HG03520 (cell line): ENCODE measurements at regions not wholly inside any gene's neighbourhood (a gene's known extent, or its start where the extent isn't known, plus 50 kb on each side); places are given as distances from the start of the nearest gene placed in this dataset.

Experiments
- ATAC-seq: cut with Tn5 transposase; IDR thresholded peaks from one replicate; pipeline ENCODE4 v1.9.1; 2021; ENCODE audit warnings: mild to moderate bottlenecking, moderate library complexity; ENCODE audit not compliant: unreplicated experiment

DNA sequence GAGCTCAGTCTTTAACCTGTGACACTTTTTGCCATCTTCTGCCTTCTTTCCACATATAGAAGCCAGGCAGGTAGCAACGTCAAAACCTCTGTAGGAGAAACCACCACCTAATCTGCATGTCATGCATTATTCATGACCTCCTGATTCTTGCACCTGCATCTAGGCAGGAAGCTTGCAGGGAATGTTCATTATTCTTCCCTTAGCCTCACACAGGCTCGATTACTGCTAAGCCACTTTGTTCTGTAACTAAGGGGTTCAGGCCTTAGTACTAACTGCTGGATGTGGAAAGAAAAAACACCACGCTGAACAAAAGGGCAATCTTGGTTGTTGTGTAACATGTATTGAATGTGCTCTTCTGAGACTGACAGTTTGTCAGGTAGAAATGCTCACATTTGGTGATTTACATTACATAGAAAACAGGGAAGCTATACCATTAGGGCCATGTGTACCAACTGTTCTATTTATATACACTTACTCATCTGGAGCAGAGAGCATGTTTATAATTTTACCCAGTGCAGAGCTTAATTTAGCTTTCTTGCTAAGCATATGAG is 366.9 kb downstream of the KLF12 start:
- no peak for ATAC-seq

GRCh38 chr13:73765651-73766384 is 368.4 kb downstream of the KLF12 start:
- ATAC-seq = peak; percentile 64

- ATAC-seq = no peak
Observed at GRCh38 chr13:73759434-73759833, 374.8 kb downstream of the KLF12 start.

DNA sequence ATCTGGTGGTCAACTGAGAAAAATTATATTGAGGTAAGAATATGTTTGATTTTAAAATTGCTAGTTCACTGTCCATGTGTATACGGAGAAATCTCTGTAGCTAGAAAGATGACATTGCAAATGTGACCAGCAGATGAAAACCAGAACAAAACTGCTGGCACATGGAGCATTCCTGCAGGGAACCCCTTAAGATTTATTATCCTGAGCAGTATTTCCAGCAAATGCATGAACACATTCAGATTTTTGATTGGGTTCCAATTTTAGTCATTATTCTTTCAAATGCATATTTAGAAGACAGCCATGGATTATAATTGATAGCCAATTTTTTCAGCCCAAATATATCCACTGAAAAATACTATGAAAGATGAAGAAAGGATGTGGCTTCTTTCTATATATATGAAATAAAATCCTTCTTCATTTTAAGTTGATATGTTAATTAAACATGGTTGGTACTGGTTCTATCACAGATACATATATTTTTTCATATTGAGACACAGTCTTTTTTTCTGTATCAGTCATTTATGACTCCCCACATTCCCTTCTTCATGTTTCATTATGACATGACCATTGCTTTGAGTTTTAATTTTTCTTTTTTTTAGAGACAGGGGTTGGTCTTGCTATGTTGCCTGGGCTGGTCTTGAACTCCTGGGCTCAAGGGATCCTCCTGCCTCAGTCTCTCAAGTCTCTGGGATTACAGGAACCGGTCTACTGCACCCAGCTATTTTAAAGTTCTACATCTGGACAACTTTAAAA is 376.5 kb downstream of the KLF12 start:
- no peak for ATAC-seq

GRCh38 chr13:73754727-73755292 is 379.4 kb downstream of the KLF12 start:
- peak; percentile 72 for ATAC-seq

GRCh38 chr13:73754241-73754640 is 380.0 kb downstream of the KLF12 start:
- no peak for ATAC-seq

- no peak for ATAC-seq
Observed at GRCh38 chr13:73751290-73751689, 382.9 kb downstream of the KLF12 start.

GRCh38 chr13:73748404-73748803 is 385.8 kb downstream of the KLF12 start:
- no peak for ATAC-seq

- ATAC-seq = no peak
Observed at GRCh38 chr13:73745190-73745589, 389.0 kb downstream of the KLF12 start.

DNA sequence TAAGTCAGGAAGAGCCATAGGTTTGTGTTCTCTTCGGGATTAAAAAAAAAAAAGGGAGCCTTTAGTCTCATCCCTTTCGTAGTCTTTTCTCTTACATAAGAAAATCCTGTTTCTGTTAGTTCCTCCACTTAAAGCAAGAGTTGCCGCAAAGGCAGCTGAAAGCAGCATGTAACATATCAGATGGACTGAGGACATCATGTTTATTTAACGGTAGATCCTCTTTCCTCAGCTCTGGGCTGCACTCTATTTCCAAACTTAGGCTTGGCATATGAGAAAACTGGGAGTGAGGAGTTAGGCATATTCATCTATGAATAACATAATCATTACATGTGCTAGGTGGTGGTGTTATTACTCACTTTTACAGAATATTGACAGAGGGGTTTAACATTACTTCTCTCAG is 391.2 kb downstream of the KLF12 start:
- ATAC-seq = no peak

DNA sequence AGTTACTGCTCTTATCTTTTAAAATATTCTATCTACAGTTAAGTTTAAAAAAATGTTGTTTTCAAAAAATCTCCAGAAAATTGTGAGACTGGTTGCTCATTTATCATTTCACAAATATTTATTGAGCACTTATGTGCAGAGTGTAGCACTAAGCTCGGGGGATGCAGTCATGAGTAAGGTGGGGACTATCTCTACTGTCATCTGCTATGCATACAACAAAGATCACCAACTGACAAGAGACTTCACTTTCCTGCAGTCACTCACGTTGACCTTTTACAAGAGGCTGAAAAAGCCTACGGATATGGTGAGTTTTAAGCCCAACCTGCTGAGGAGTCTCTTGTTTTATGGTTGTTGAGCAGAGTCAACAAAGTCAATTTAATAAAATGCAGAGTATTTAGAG is 392.5 kb downstream of the KLF12 start:
- ATAC-seq = no peak

DNA sequence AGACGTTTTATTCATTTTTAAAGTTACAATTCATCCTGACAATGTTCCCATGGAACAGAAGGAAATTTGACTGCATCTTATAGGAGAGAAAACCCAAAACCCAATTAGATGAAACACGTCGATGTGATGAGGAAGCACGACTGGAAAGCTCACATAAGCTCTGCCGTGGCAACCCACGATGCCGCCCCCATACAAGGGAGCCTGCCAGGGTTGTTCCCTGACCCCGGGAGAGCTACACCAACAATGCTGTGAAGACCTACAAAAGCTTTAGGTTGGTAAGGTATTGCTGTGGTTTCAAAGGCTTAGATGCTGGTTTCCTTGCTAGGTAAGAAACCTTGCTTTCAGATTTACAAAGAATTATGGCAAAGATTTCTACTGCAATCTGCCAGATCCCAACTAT is 393.1 kb downstream of the KLF12 start:
- no peak for ATAC-seq

GRCh38 chr13:73740666-73741065 is 393.5 kb downstream of the KLF12 start:
- ATAC-seq = no peak

- ATAC-seq = no peak
Observed at GRCh38 chr13:73739394-73739793, 394.8 kb downstream of the KLF12 start.

- no peak for ATAC-seq
Observed at GRCh38 chr13:73738626-73739025, 395.6 kb downstream of the KLF12 start.

- no peak for ATAC-seq
Observed at GRCh38 chr13:73737214-73737613, 397.0 kb downstream of the KLF12 start.

DNA sequence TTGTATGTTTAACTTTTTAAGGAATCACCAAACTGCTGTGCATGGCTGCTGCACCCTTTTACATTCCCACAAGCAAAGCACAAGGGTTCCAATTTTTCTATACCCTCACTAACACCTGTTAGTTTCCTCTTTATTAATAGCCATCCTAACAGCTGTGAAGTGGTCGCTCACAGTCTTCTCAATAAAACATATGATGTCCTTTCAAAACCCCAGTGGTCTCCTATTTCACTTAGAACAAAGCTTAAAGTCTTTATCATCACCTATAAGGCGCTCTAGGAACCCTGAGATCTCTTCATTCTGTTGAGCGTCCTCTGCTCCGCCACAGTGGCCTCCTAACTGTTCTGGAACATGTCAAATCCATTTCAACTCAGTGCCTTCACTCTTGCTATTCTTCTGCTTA is 400.5 kb downstream of the KLF12 start:
- no peak for ATAC-seq

GRCh38 chr13:73732350-73732749 is 401.9 kb downstream of the KLF12 start:
- no peak for ATAC-seq

- no peak for ATAC-seq
Observed at GRCh38 chr13:73731564-73731963, 402.6 kb downstream of the KLF12 start.

DNA sequence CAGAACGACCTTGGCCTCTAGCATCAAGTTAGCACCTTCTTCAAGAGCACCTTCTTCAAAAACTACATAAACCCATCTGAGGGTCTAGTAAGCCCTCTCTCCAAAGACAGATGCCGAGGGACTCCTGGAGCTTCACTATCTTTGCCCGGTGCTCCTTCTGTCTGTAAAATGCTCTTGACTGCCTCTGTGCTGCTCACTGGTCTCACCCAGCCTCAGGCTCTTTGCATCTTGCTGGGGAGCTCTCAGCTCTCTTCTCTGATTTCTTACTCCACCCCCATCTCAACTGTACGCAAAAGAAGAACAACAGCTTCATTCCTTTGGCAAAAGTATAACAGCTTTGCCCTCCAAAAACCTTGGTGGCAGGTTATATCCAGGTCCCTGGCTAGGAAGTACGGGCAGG is 404.2 kb downstream of the KLF12 start:
- ATAC-seq = no peak

GRCh38 chr13:73729046-73729445 is 405.2 kb downstream of the KLF12 start:
- no peak for ATAC-seq

DNA sequence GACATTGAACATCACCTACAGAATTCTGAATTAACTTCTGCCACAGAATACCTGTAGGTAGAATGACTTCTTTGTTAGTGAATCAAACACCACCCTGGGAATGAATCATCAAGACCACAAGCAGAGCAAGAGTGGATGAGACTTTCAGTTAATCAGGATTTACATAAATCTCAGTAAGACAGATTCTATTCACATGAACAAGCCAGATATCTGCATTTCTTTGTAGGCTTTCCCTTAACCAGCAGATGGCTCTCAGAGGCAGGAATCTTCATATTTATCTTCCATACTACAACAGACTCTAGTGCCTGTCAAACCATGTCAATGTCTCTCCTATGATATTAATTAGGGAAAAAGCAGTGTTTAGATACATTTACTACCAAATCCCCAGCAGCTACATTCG is 412.1 kb downstream of the KLF12 start:
- peak; percentile 90 for ATAC-seq
